ENCODE measurements at regions not wholly inside any gene's neighbourhood (a gene's known extent, or its start where the extent isn't known, plus 50 kb on each side); places are given as distances from the start of the nearest gene placed in this dataset.

- Histone ChIP-seq H4K20me1 (ENCODE audit: insufficient read depth) (no peaks in the 10 kb centered on the region), H3K4me3 (replicated peaks in 1 of 2; ENCODE audit: low read depth in 1 of 2, low read length in 2 of 2) (no peak overlapping the region), H3K36me3 (ENCODE audit: control insufficient read depth in 1 of 2, insufficient read depth in 2 of 2, low read length in 2 of 2) (no peaks in the 10 kb centered on the region), H3K4me2 (ENCODE audit: low read length) (no peak overlapping the region), H3K9ac (ENCODE audit: low read length) (no peak overlapping the region), H3K9me3 (ENCODE audit: control insufficient read depth in 1 of 2, insufficient read depth in 1 of 2, low read depth in 1 of 2, low read length in 2 of 2) (no peaks in the 10 kb centered on the region), H3K4me1 (ENCODE audit: control insufficient read depth in 1 of 2, insufficient read depth in 2 of 2, low read length in 2 of 2) (no peaks in the 10 kb centered on the region), H3K27ac (ENCODE audit: low read depth, low read length) (no peak overlapping the region), H3K9me2 (ENCODE audit: insufficient read depth) (no peaks in the 10 kb centered on the region), H3K79me2 (ENCODE audit: insufficient read depth, low read length) (no peaks in the 10 kb centered on the region), H3K27me3 (ENCODE audit: insufficient read depth, low read length) (no peaks in the 10 kb centered on the region), H2AFZ (ENCODE audit: low read depth, low read length, poor library complexity, severe bottlenecking) (no peak overlapping the region)
- ChIA-PET POLR2A (no interaction called here), CTCF (no interaction called here), RAD21 (ENCODE audit: low non-redundant PET in 1 of 2, low total read pairs in 2 of 2, uncharacterized antibody in 2 of 2, unreplicated experiment in 2 of 2) (no interaction called here)
- ATAC-seq: no peak
- intact Hi-C loops (cut with micrococcal nuclease): no loop called here
- TF ChIP-seq POLR2A (IDR thresholded peaks at IDR 0.05; ENCODE audit: borderline replicate concordance, extremely low read depth, insufficient read depth, insufficient read length) (no peak), YY1 (IDR thresholded peaks at IDR 0.05; ENCODE audit: extremely low read depth, insufficient replicate concordance, low read depth, low read length) (no peak), FOSL1 (IDR thresholded peaks at IDR 0.05; ENCODE audit: low read depth) (no peak), ZNF274 (IDR thresholded peaks at IDR 0.05; ENCODE audit: low read depth, low read length) (no peak), CEBPB (IDR thresholded peaks at IDR 0.05; ENCODE audit: low read depth) (no peak), RAD21 (IDR thresholded peaks at IDR 0.05; ENCODE audit: low read depth) (no peak), JUND (IDR thresholded peaks at IDR 0.05) (no peak), ZFX (IDR thresholded peaks at IDR 0.05) (no peak), REST (IDR thresholded peaks at IDR 0.05; ENCODE audit: low read depth) (no peak), SIN3A (IDR thresholded peaks at IDR 0.05; ENCODE audit: low read depth) (no peak), CTCF (IDR thresholded peaks at IDR 0.05 in 2 of 3, conservative IDR thresholded peaks at IDR 0.05 in 1 of 3; ENCODE audit: borderline replicate concordance in 1 of 3, insufficient read depth in 1 of 3, low read depth in 2 of 3, low read length in 2 of 3) (no peak)
- DNase-seq (ENCODE audit: low read depth, low spot score): no peak
- BruUV-seq (replicated peaks): no TSS peak
These were observed 1761.9 kb upstream of the ACO1 start for GRCh38 chr9:30622561-30622960.
